ENCODE measurements at regions not wholly inside any gene's neighbourhood (a gene's known extent, or its start where the extent isn't known, plus 50 kb on each side); places are given as distances from the start of the nearest gene placed in this dataset.
A peak's percentile ranks its signal among the peaks of the same experiment; 100 is the strongest.

- Mint-ChIP-seq H3K4me1 (peaks cover 9 to 19% of the 10 kb centered on the region in 2 donors), H3K36me3 (no peaks in the 10 kb centered on the region), H3K27me3 (ENCODE audit: low read depth in 2 of 2) (no peaks in the 10 kb centered on the region), H3K27ac (peak overlapping the region; percentile 52 to 66), H3K9me3 (no peaks in the 10 kb centered on the region), H3K4me3 (peak overlapping the region; percentile 17)
- no peak overlapping the region for H3K4me3 ChIP-seq (ENCODE audit: low read length)
- peak overlapping the region; percentile 55 for H3K27ac ChIP-seq (ENCODE audit: low read length)
- TF ChIP-seq CTCF (IDR thresholded peaks at IDR 0.05) = no peak
- H3K36me3 ChIP-seq (ENCODE audit: control insufficient read depth, insufficient read depth, low read length) = no peaks in the 10 kb centered on the region
- peak in 2 of 3 donors; percentile 20 to 48 for ATAC-seq
- intact Hi-C loops (cut with micrococcal nuclease) = no loop called here
- DNase-seq = peak in 1 of 2 donors; percentile 80
- no peaks in the 10 kb centered on the region for H3K9me3 ChIP-seq (ENCODE audit: control insufficient read depth, insufficient read depth, low read length)
- H3K27me3 ChIP-seq (ENCODE audit: control insufficient read depth, insufficient read depth, low read length) = no peaks in the 10 kb centered on the region
- H3K4me1 ChIP-seq (ENCODE audit: control insufficient read depth, insufficient read depth, low read length) = peaks cover 32% of the 10 kb centered on the region
These were observed 55.0 kb upstream of the CHD2 start for GRCh38 chr15:92845126-92845508.

- peaks cover 9 to 19% of the 10 kb centered on the region in 2 donors for H3K4me1 Mint-ChIP-seq
- H3K27me3 ChIP-seq (ENCODE audit: control insufficient read depth, insufficient read depth, low read length) = no peaks in the 10 kb centered on the region
- H3K27ac ChIP-seq (ENCODE audit: low read length) = no peak overlapping the region
- 100% methylated on average over 1 of the region's 1 CpG for WGBS (ENCODE audit: insufficient coverage)
- no peaks in the 10 kb centered on the region for H3K9me3 ChIP-seq (ENCODE audit: control insufficient read depth, insufficient read depth, low read length)
- H3K4me1 ChIP-seq (ENCODE audit: control insufficient read depth, insufficient read depth, low read length) = peaks cover 35% of the 10 kb centered on the region
- no peaks in the 10 kb centered on the region for H3K36me3 ChIP-seq (ENCODE audit: control insufficient read depth, insufficient read depth, low read length)
- DNase-seq (no peak), ATAC-seq (no peak)
- intact Hi-C loops (cut with micrococcal nuclease) = no loop called here
- H3K4me3 ChIP-seq (ENCODE audit: low read length) = no peak overlapping the region
- no peak for TF ChIP-seq CTCF (IDR thresholded peaks at IDR 0.05)
- no peaks in the 10 kb centered on the region for H3K27me3 Mint-ChIP-seq (ENCODE audit: low read depth in 2 of 2)
- H3K27ac Mint-ChIP-seq = no peak overlapping the region
- H3K9me3 Mint-ChIP-seq = no peaks in the 10 kb centered on the region
- H3K4me3 Mint-ChIP-seq = no peak overlapping the region
- no peaks in the 10 kb centered on the region for H3K36me3 Mint-ChIP-seq
These were observed 53.4 kb upstream of the CHD2 start for GRCh38 chr15:92846741-92847140.

GRCh38 chr15:92847841-92848240 lies 52.3 kb upstream of the CHD2 start:
- no peaks in the 10 kb centered on the region for H3K9me3 Mint-ChIP-seq
- no peak overlapping the region for H3K27ac Mint-ChIP-seq
- H3K4me3 ChIP-seq (ENCODE audit: low read length) = no peak overlapping the region
- no peak for ATAC-seq
- DNase-seq = no peak
- H3K27me3 ChIP-seq (ENCODE audit: control insufficient read depth, insufficient read depth, low read length) = no peaks in the 10 kb centered on the region
- no peak overlapping the region for H3K27ac ChIP-seq (ENCODE audit: low read length)
- no peaks in the 10 kb centered on the region for H3K36me3 ChIP-seq (ENCODE audit: control insufficient read depth, insufficient read depth, low read length)
- peaks cover 9 to 19% of the 10 kb centered on the region in 2 donors for H3K4me1 Mint-ChIP-seq
- intact Hi-C loops (cut with micrococcal nuclease) = no loop called here
- H3K36me3 Mint-ChIP-seq = no peaks in the 10 kb centered on the region
- H3K4me1 ChIP-seq (ENCODE audit: control insufficient read depth, insufficient read depth, low read length) = peaks cover 35% of the 10 kb centered on the region
- H3K4me3 Mint-ChIP-seq = no peak overlapping the region
- TF ChIP-seq CTCF (IDR thresholded peaks at IDR 0.05) = no peak
- no peaks in the 10 kb centered on the region for H3K27me3 Mint-ChIP-seq (ENCODE audit: low read depth in 2 of 2)
- WGBS (ENCODE audit: insufficient coverage) = 89% methylated on average over 5 of the region's 5 CpGs
- H3K9me3 ChIP-seq (ENCODE audit: control insufficient read depth, insufficient read depth, low read length) = no peaks in the 10 kb centered on the region

GRCh38 chr15:92848464-92848851 lies 51.7 kb upstream of the CHD2 start:
- no peaks in the 10 kb centered on the region for H3K27me3 ChIP-seq (ENCODE audit: control insufficient read depth, insufficient read depth, low read length)
- no peaks in the 10 kb centered on the region for H3K36me3 ChIP-seq (ENCODE audit: control insufficient read depth, insufficient read depth, low read length)
- H3K4me1 ChIP-seq (ENCODE audit: control insufficient read depth, insufficient read depth, low read length) = peaks cover 35% of the 10 kb centered on the region
- H3K9me3 ChIP-seq (ENCODE audit: control insufficient read depth, insufficient read depth, low read length) = no peaks in the 10 kb centered on the region
- Mint-ChIP-seq H3K27ac (peak overlapping the region in 1 of 2 donors; percentile 71), H3K4me1 (peaks cover 9 to 19% of the 10 kb centered on the region in 2 donors), H3K4me3 (no peak overlapping the region), H3K27me3 (ENCODE audit: low read depth in 2 of 2) (peaks cover 0 to under 1% of the 10 kb centered on the region in 2 donors), H3K36me3 (no peaks in the 10 kb centered on the region), H3K9me3 (no peaks in the 10 kb centered on the region)
- intact Hi-C loops (cut with micrococcal nuclease) = no loop called here
- DNase-seq (no peak), ATAC-seq (no peak)
- TF ChIP-seq CTCF (IDR thresholded peaks at IDR 0.05) = no peak
- no peak overlapping the region for H3K4me3 ChIP-seq (ENCODE audit: low read length)
- WGBS (ENCODE audit: insufficient coverage) = 99% methylated on average over 7 of the region's 7 CpGs
- no peak overlapping the region for H3K27ac ChIP-seq (ENCODE audit: low read length)
